ENCODE measurements at regions not wholly inside any gene's neighbourhood (a gene's known extent, or its start where the extent isn't known, plus 50 kb on each side); places are given as distances from the start of the nearest gene placed in this dataset.

DNA sequence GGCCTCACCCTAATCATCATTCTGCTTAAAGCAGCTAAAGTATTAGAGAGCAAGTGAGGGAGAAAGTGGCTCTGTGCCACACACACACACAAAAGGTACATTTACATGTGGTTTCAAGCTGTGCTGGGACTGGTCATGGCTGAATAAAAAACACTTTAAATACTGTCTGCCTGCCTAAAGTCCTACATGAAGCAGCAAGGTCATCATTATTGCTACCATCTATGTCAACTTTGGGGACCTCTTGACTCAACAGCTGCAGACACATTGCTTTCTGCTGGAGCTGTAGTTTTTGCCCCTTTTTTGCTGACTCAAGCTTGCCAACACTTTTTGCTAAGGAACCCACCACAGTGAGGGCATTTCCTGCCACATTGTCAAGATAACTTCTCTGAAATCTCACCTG lies 1237.9 kb downstream of the ROBO2 start:
- H3K4me3 ChIP-seq: no peak overlapping the region
- H3K36me3 ChIP-seq: no peaks in the 10 kb centered on the region
- H3K9me3 ChIP-seq: no peaks in the 10 kb centered on the region
- DNase-seq (ENCODE audit: low spot score in 2 of 2): no peak
- no peaks in the 10 kb centered on the region for H3K27me3 ChIP-seq
- intact Hi-C loops (cut with DNase I): no loop called here
- H3K4me1 ChIP-seq: no peaks in the 10 kb centered on the region
- H3K27ac ChIP-seq: no peak overlapping the region
- TF ChIP-seq, protein P1, sequence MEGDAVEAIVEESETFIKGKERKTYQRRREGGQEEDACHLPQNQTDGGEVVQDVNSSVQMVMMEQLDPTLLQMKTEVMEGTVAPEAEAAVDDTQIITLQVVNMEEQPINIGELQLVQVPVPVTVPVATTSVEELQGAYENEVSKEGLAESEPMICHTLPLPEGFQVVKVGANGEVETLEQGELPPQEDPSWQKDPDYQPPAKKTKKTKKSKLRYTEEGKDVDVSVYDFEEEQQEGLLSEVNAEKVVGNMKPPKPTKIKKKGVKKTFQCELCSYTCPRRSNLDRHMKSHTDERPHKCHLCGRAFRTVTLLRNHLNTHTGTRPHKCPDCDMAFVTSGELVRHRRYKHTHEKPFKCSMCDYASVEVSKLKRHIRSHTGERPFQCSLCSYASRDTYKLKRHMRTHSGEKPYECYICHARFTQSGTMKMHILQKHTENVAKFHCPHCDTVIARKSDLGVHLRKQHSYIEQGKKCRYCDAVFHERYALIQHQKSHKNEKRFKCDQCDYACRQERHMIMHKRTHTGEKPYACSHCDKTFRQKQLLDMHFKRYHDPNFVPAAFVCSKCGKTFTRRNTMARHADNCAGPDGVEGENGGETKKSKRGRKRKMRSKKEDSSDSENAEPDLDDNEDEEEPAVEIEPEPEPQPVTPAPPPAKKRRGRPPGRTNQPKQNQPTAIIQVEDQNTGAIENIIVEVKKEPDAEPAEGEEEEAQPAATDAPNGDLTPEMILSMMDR (IDR thresholded peaks at IDR 0.05): no peak

DNA sequence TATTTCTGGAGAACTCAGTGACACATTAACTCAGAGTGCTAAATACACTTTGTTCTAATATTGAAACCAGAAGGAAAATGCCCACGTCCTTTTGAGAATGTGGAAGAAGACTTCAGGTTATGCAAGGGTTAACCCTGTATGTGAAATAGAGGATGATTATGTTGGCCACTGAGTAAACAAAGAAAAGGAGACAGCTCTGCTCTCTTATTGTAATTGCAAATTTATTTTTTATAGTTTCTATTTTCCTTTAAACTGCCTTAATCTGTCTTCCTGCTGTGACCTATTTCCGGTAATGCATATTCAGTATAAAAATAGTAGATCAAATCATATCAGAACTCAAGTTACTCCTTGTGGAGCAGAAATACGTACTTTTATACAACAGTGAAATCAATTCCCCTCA lies 1239.2 kb downstream of the ROBO2 start:
- Histone ChIP-seq H3K4me3 (no peak overlapping the region), H3K27ac (no peak overlapping the region), H3K36me3 (no peaks in the 10 kb centered on the region), H3K27me3 (no peaks in the 10 kb centered on the region), H3K9me3 (no peaks in the 10 kb centered on the region), H3K4me1 (no peaks in the 10 kb centered on the region)
- TF ChIP-seq, protein P1 (IDR thresholded peaks at IDR 0.05): no peak
- DNase-seq (ENCODE audit: low spot score in 2 of 2): no peak
- intact Hi-C loops (cut with DNase I): no loop called here

DNA sequence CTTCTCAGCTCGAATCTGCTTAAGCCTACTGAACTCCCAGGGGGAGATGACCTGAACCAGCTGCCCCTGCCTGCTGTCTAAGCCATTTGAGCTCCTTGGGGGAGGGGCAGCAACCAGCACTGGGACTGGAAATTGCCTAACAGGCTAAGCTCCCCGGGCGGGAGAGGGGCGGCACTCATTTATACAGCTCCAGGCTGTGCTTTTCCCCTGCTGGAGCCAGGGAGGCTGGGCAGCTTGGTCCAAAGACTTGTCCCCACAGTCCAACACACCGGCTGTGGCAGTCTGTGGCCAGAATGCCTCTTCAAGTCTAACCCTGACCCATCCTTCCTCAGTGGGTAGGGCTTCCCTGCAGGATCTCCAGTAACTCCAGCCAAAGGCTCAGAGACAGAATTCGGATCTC lies 1241.5 kb downstream of the ROBO2 start:
- no peaks in the 10 kb centered on the region for H3K27me3 ChIP-seq
- no peaks in the 10 kb centered on the region for H3K36me3 ChIP-seq
- TF ChIP-seq, protein P1 (IDR thresholded peaks at IDR 0.05): no peak
- no peaks in the 10 kb centered on the region for H3K4me1 ChIP-seq
- H3K27ac ChIP-seq: no peak overlapping the region
- no peak overlapping the region for H3K4me3 ChIP-seq
- no peaks in the 10 kb centered on the region for H3K9me3 ChIP-seq
- intact Hi-C loops (cut with DNase I): no loop called here
- no peak for DNase-seq (ENCODE audit: low spot score in 2 of 2)

DNA sequence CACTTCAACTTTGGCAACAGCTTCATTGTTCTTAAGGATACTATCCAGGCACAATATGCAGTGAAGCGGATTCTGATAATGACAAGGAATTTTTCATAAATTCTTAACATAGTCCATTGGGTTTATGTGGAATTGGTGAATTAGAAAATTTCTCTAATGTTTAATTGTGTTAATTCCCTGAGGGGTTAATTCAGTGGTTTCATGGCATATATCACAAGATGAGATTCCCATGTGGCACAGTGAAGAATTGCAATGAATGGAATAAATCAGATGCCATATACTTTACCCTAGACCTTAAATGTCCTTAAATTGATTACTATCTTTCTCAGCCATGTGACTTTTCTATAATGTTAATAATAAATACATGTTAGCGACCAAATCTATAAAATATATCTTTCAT lies 1244.1 kb downstream of the ROBO2 start:
- Histone ChIP-seq H3K4me1 (no peaks in the 10 kb centered on the region), H3K27me3 (no peaks in the 10 kb centered on the region)

DNA sequence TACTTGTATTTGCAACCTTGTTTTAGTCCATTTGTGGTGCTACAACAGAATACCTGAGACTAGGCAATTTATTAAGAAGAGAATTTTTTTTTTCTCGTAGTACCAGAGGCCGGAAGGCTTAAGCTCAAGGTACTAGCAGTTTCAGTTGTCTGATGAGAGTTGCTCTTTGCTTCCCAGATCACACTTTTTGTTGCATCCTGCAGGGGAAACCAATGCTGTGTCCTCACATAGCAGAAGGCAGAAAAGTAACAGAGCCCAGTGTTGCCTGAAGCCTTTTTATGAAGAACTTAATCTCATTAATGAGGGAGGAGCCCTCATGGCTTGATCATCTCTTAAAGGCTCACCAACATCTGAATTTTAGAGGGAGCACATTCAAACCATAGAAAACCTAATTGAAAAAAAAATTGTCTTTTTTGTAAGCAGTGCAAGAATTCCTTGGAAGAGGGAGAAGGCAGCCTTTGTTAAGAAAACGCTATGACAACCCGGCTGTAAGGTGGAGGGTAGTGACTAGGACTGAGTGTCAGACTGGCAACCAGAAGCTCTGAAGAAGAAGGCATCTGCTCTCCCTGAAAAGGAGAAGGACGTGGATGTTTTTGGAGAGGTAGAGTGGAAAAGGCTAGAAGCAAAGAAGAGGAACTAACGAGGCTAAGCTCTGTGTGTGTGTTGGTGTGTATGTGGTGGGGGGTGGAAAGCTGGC lies 1245.3 kb downstream of the ROBO2 start:
- Histone ChIP-seq H3K4me1 (no peaks in the 10 kb centered on the region), H3K27ac (no peak overlapping the region), H3K9me3 (no peaks in the 10 kb centered on the region), H3K36me3 (no peaks in the 10 kb centered on the region), H3K4me3 (no peak overlapping the region), H3K27me3 (no peaks in the 10 kb centered on the region)
- TF ChIP-seq, protein P1 (IDR thresholded peaks at IDR 0.05): no peak
- no peak for DNase-seq (ENCODE audit: low spot score in 2 of 2)
- intact Hi-C loops (cut with DNase I): no loop called here

More for the DNA sequence above, 1244.1 kb downstream of the ROBO2 start:
- Histone ChIP-seq H3K9me3 (no peaks in the 10 kb centered on the region), H3K4me3 (no peak overlapping the region), H3K27ac (no peak overlapping the region), H3K36me3 (no peaks in the 10 kb centered on the region)
- TF ChIP-seq, protein P1 (IDR thresholded peaks at IDR 0.05): no peak
- intact Hi-C loops (cut with DNase I): no loop called here
- DNase-seq (ENCODE audit: low spot score in 2 of 2): no peak

DNA sequence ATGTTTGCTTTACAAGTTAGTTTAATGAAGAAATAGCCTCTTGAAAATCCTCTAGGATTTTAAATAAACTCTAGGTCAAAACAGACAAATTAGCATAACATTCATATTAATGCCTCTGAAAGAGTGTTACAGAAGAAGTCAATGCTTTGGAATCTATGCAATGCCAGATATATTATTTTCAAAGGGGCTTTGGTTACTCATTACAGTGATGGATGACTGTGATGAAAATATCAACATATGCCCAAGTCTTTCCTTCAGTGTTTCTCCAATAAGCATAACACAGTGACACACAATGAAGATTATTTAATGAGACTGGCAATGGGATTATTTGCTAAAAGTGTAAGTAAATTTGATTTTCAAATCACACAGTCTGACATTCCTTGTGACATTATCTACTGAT lies 1247.2 kb downstream of the ROBO2 start:
- TF ChIP-seq, protein P1 (IDR thresholded peaks at IDR 0.05): no peak
- H3K36me3 ChIP-seq: no peaks in the 10 kb centered on the region
- H3K4me1 ChIP-seq: no peaks in the 10 kb centered on the region
- DNase-seq (ENCODE audit: low spot score in 2 of 2): no peak
- H3K27me3 ChIP-seq: no peaks in the 10 kb centered on the region
- no peak overlapping the region for H3K27ac ChIP-seq
- H3K4me3 ChIP-seq: no peak overlapping the region
- H3K9me3 ChIP-seq: no peaks in the 10 kb centered on the region
- intact Hi-C loops (cut with DNase I): no loop called here
